Liver (tissue), 8 donors: ENCODE measurements at regions not wholly inside any gene's neighbourhood (a gene's known extent, or its start where the extent isn't known, plus 50 kb on each side); places are given as distances from the start of the nearest gene placed in this dataset.

Experiments
- DNase-seq: peaks from one replicate; pipeline ENCODE4 v3.0.0-alpha.2; 2017; ENCODE audit warnings: low spot score
- H3K27ac ChIP-seq, 2 donors: one replicate each; pipeline ENCODE4 v1.7.0; 2013; ENCODE audit warnings: inconsistent platforms in 2 of 2, low read length in 2 of 2, control low read depth in 1 of 2, low read depth in 1 of 2, mild to moderate bottlenecking in 1 of 2
- H3K27me3 ChIP-seq, 4 donors: one replicate each; pipeline versions ENCODE4 v1.6.1 to v1.7.0; 2013; ENCODE audit warnings: low read length in 3 of 4, inconsistent platforms in 1 of 4, mild to moderate bottlenecking in 1 of 4, moderate library complexity in 1 of 4; ENCODE audit not compliant: control insufficient read depth in 4 of 4, insufficient read depth in 4 of 4
- H3K36me3 ChIP-seq, 4 donors: one replicate each; pipeline versions ENCODE4 v1.6.1 to v1.7.0; 2013; ENCODE audit warnings: low read length in 3 of 4, mild to moderate bottlenecking in 3 of 4, low read depth in 1 of 4, moderate library complexity in 1 of 4; ENCODE audit not compliant: control insufficient read depth in 4 of 4, insufficient read depth in 3 of 4
- H3K4me1 ChIP-seq, 4 donors: one replicate each; pipeline versions ENCODE4 v1.6.1 to v1.7.0; 2013; ENCODE audit warnings: low read length in 3 of 4, mild to moderate bottlenecking in 3 of 4, moderate library complexity in 1 of 4; ENCODE audit not compliant: control insufficient read depth in 4 of 4, insufficient read depth in 4 of 4
- H3K4me3 ChIP-seq, 3 donors: one replicate each; pipeline versions ENCODE4 v1.6.1 to v1.7.0; 2013; ENCODE audit warnings: low read length in 3 of 3, control low read depth in 1 of 3, low read depth in 1 of 3, mild to moderate bottlenecking in 1 of 3
- H3K9ac ChIP-seq, 2 donors: one replicate each; pipeline ENCODE4 v1.7.0; 2013; ENCODE audit warnings: low read length in 2 of 2, mild to moderate bottlenecking in 2 of 2, moderate library complexity in 2 of 2, control low read depth in 1 of 2, low read depth in 1 of 2
- H3K9me3 ChIP-seq, 4 donors: one replicate each; pipeline versions ENCODE4 v1.6.1 to v1.7.0; 2013; ENCODE audit warnings: low read length in 3 of 4; ENCODE audit not compliant: control insufficient read depth in 4 of 4
- CTCF ChIP-seq: fragments of 150-350 bp; IDR thresholded peaks from 2 replicates; pipeline ENCODE4 v1.5.1; 2017; ENCODE audit warnings: improper control_type of control experiment, low read depth, low read length; ENCODE audit not compliant: missing input control
- EGR1 ChIP-seq, 2 donors: IDR thresholded peaks; 2 replicates each; pipeline ENCODE4 v1.6.1; 2016 to 2018; ENCODE audit warnings: antibody characterized with exemption in 2 of 2, low read depth in 2 of 2
- FOXA1 ChIP-seq: IDR thresholded peaks from 2 replicates; pipeline ENCODE4 v1.6.1; 2016; ENCODE audit warnings: antibody characterized with exemption
- FOXA2 ChIP-seq: IDR thresholded peaks from 2 replicates; pipeline ENCODE4 v1.6.1; 2016; ENCODE audit warnings: antibody characterized with exemption
- GABPA ChIP-seq, 2 donors: IDR thresholded peaks in 1 of 2; conservative IDR thresholded peaks in 1 of 2; 2 replicates each; pipeline ENCODE4 v1.6.1; 2016; ENCODE audit warnings: antibody characterized with exemption in 2 of 2, mild to moderate bottlenecking in 1 of 2, moderate library complexity in 1 of 2
- HNF4A ChIP-seq, 2 donors: conservative IDR thresholded peaks; 2 replicates each; pipeline ENCODE4 v1.6.1; 2016; ENCODE audit warnings: antibody characterized with exemption in 2 of 2, mild to moderate bottlenecking in 2 of 2
- HNF4G ChIP-seq: IDR thresholded peaks from 2 replicates; pipeline ENCODE4 v1.6.1; 2016; ENCODE audit warnings: antibody characterized with exemption
- JUND ChIP-seq, 2 donors: IDR thresholded peaks; 2 replicates each; pipeline ENCODE4 v1.6.1; 2016; ENCODE audit warnings: antibody characterized with exemption in 2 of 2
- MAX ChIP-seq: IDR thresholded peaks from 2 replicates; pipeline ENCODE4 v1.6.1; 2016; ENCODE audit warnings: antibody characterized with exemption
- NR2F2 ChIP-seq: IDR thresholded peaks from 2 replicates; pipeline ENCODE4 v1.6.1; 2016; ENCODE audit warnings: antibody characterized with exemption
- RAD21 ChIP-seq, 2 donors: IDR thresholded peaks; 2 replicates each; pipeline ENCODE4 v1.6.1; 2016; ENCODE audit warnings: antibody characterized with exemption in 2 of 2, mild to moderate bottlenecking in 2 of 2
- REST ChIP-seq: IDR thresholded peaks from 2 replicates; pipeline ENCODE4 v1.6.1; 2016; ENCODE audit warnings: antibody characterized with exemption, mild to moderate bottlenecking
- RXRA ChIP-seq, 2 donors: IDR thresholded peaks; 2 replicates each; pipeline ENCODE4 v1.6.1; 2017 to 2018; ENCODE audit warnings: antibody characterized with exemption in 2 of 2, mild to moderate bottlenecking in 1 of 2
- SP1 ChIP-seq: IDR thresholded peaks from 2 replicates; pipeline ENCODE4 v1.6.1; 2018; ENCODE audit warnings: antibody characterized with exemption, mild to moderate bottlenecking
- TAF1 ChIP-seq: conservative IDR thresholded peaks from 2 replicates; pipeline ENCODE4 v1.6.1; 2016; ENCODE audit warnings: antibody characterized with exemption, mild to moderate bottlenecking
- YY1 ChIP-seq: IDR thresholded peaks from 2 replicates; pipeline ENCODE4 v1.6.1; 2016; ENCODE audit warnings: antibody characterized with exemption, mild to moderate bottlenecking
- WGBS: extraction: QIAGEN DNeasy Blood & Tissue Kit; methylation state at CpG from one replicate; pipeline ENCODE4 v1.1.7; 2013; 5-methylcytosine and 5-hydroxymethylcytosine counted together
- TF ChIP-seq, protein P1 (sequence below): IDR thresholded peaks from 2 replicates; pipeline ENCODE4 v1.6.1; 2016; ENCODE audit warnings: antibody characterized with exemption
- TF ChIP-seq, protein P2 (sequence below): IDR thresholded peaks from 2 replicates; pipeline ENCODE4 v1.6.1; 2016; ENCODE audit warnings: antibody characterized with exemption
- donor health status: healthy.
- donor health status: healthy.
- donor health status: healthy.
- donor health status: healthy.
- donor health status: healthy.

DNA sequence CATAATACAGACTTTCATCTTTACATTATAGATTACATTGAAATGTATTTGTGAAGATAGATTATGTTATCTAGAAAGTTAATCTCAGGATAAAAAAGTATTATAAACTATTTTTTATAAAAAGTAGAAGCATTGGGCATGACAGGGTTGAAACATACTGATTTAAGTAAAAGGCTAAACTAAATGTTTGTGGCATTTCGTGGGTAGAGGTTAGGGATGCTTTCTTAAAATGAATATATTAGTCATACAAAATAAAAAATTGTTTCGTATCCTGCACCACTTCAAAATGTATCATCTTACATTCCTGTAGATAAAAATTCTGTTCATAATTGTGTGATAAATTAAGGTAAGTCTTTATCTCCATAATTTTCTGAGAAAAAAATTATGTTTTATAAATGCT, 603.6 kb downstream of the SPRY1 start (continued):
- TF ChIP-seq, protein P1, sequence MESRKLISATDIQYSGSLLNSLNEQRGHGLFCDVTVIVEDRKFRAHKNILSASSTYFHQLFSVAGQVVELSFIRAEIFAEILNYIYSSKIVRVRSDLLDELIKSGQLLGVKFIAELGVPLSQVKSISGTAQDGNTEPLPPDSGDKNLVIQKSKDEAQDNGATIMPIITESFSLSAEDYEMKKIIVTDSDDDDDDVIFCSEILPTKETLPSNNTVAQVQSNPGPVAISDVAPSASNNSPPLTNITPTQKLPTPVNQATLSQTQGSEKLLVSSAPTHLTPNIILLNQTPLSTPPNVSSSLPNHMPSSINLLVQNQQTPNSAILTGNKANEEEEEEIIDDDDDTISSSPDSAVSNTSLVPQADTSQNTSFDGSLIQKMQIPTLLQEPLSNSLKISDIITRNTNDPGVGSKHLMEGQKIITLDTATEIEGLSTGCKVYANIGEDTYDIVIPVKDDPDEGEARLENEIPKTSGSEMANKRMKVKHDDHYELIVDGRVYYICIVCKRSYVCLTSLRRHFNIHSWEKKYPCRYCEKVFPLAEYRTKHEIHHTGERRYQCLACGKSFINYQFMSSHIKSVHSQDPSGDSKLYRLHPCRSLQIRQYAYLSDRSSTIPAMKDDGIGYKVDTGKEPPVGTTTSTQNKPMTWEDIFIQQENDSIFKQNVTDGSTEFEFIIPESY = no peak
- no peak for TF ChIP-seq YY1
- no peak for TF ChIP-seq HNF4G

- Histone ChIP-seq H3K27me3 (no peaks in the 10 kb centered on the region), H3K27ac (no peak overlapping the region), H3K4me3 (no peak overlapping the region), H3K4me1 (no peaks in the 10 kb centered on the region), H3K36me3 (no peaks in the 10 kb centered on the region), H3K9ac (no peak overlapping the region), H3K9me3 (no peaks in the 10 kb centered on the region)
- no peak for DNase-seq
- TF ChIP-seq TAF1 (no peak), HNF4G (no peak), FOXA2 (no peak), HNF4A (conservative IDR thresholded peaks at IDR 0.05) (no peak), GABPA (IDR thresholded peaks at IDR 0.05 in 1 of 2, conservative IDR thresholded peaks at IDR 0.05 in 1 of 2) (no peak), RXRA (IDR thresholded peaks at IDR 0.05) (no peak), REST (no peak), FOXA1 (no peak), YY1 (no peak), SP1 (no peak), CTCF (no peak), JUND (IDR thresholded peaks at IDR 0.05) (no peak), RAD21 (IDR thresholded peaks at IDR 0.05) (no peak), NR2F2 (no peak), MAX (no peak), EGR1 (IDR thresholded peaks at IDR 0.05; ENCODE audit: low read depth in 2 of 2) (no peak)
- TF ChIP-seq, protein P1 = no peak
- TF ChIP-seq, protein P2, sequence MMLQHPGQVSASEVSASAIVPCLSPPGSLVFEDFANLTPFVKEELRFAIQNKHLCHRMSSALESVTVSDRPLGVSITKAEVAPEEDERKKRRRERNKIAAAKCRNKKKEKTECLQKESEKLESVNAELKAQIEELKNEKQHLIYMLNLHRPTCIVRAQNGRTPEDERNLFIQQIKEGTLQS = no peak
- WGBS = 0% methylated on average over 1 of the region's 1 CpG
Measured at GRCh38 chr4:124015766-124016165, 619.2 kb downstream of the SPRY1 start.
